ENCODE measurements at regions not wholly inside any gene's neighbourhood (a gene's known extent, or its start where the extent isn't known, plus 50 kb on each side); places are given as distances from the start of the nearest gene placed in this dataset.

- CTCF ChIA-PET (ENCODE audit: unreplicated experiment) = no interaction called here
- no peak overlapping the region for H3K4me3 ChIP-seq (ENCODE audit: low read depth, low read length, poor library complexity, severe bottlenecking)
- no peaks in the 10 kb centered on the region for H3K9me2 ChIP-seq (ENCODE audit: insufficient read depth, low read length)
- no TSS peak for BruUV-seq (replicated peaks)
- no peak for DNase-seq (ENCODE audit: low spot score)
- H4K20me1 ChIP-seq (ENCODE audit: insufficient read depth, low read length) = no peaks in the 10 kb centered on the region
- H3K4me1 ChIP-seq (ENCODE audit: insufficient read depth, low read length, poor library complexity, severe bottlenecking) = no peaks in the 10 kb centered on the region
- no peak overlapping the region for H2AFZ ChIP-seq (ENCODE audit: low read length)
- TF ChIP-seq EZH2phosphoT487 (IDR thresholded peaks at IDR 0.05; ENCODE audit: borderline replicate concordance, low read depth, low read length) = no peak
- TF ChIP-seq, protein P1, sequence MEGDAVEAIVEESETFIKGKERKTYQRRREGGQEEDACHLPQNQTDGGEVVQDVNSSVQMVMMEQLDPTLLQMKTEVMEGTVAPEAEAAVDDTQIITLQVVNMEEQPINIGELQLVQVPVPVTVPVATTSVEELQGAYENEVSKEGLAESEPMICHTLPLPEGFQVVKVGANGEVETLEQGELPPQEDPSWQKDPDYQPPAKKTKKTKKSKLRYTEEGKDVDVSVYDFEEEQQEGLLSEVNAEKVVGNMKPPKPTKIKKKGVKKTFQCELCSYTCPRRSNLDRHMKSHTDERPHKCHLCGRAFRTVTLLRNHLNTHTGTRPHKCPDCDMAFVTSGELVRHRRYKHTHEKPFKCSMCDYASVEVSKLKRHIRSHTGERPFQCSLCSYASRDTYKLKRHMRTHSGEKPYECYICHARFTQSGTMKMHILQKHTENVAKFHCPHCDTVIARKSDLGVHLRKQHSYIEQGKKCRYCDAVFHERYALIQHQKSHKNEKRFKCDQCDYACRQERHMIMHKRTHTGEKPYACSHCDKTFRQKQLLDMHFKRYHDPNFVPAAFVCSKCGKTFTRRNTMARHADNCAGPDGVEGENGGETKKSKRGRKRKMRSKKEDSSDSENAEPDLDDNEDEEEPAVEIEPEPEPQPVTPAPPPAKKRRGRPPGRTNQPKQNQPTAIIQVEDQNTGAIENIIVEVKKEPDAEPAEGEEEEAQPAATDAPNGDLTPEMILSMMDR (conservative IDR thresholded peaks at IDR 0.05; ENCODE audit: low read length) = no peak
- H3K36me3 ChIP-seq (ENCODE audit: insufficient read depth, low read length) = no peaks in the 10 kb centered on the region
- no peaks in the 10 kb centered on the region for H3K9me3 ChIP-seq (ENCODE audit: low read length)
- no peak overlapping the region for H3K4me2 ChIP-seq (ENCODE audit: low read length)
- intact Hi-C loops (cut with micrococcal nuclease; ENCODE audit: unreplicated experiment) = no loop called here
- no peak overlapping the region for H3K27ac ChIP-seq (ENCODE audit: low read depth, low read length, poor library complexity, severe bottlenecking)
- H3K79me2 ChIP-seq (ENCODE audit: insufficient read depth, low read depth, low read length) = no peaks in the 10 kb centered on the region
- POLR2A ChIA-PET = no interaction called here
Measured at GRCh38 chr4:124179506-124180186, 532.9 kb downstream of the ANKRD50 start.

DNA sequence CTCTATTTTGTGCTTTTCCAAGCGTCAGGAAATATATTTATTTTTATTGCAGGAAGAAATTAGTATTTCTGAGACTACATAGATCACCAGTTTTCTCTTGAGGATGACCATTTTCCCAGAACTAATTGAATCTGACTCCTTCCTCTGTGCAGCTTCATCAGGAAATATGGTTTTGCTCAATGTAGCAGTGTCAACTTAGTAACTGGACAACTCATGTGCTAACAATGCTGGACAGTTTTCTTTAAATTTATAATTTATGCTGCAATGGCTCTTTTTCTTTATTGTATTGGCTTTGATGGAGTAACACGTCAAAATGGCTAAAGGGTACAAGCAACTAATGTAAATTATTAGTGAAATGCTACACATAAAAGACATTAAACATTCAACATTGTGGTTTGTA lies 531.5 kb downstream of the ANKRD50 start:
- no TSS peak for BruUV-seq (replicated peaks)
- TF ChIP-seq EZH2phosphoT487 (IDR thresholded peaks at IDR 0.05; ENCODE audit: borderline replicate concordance, low read depth, low read length) = no peak
- TF ChIP-seq, protein P1 (conservative IDR thresholded peaks at IDR 0.05; ENCODE audit: low read length) = no peak
- no peaks in the 10 kb centered on the region for H3K4me1 ChIP-seq (ENCODE audit: insufficient read depth, low read length, poor library complexity, severe bottlenecking)
- no peak for DNase-seq (ENCODE audit: low spot score)
- no peak overlapping the region for H3K4me3 ChIP-seq (ENCODE audit: low read depth, low read length, poor library complexity, severe bottlenecking)
- H3K27ac ChIP-seq (ENCODE audit: low read depth, low read length, poor library complexity, severe bottlenecking) = no peak overlapping the region
- no peak overlapping the region for H3K4me2 ChIP-seq (ENCODE audit: low read length)
- H4K20me1 ChIP-seq (ENCODE audit: insufficient read depth, low read length) = no peaks in the 10 kb centered on the region
- H3K79me2 ChIP-seq (ENCODE audit: insufficient read depth, low read depth, low read length) = no peaks in the 10 kb centered on the region
- H3K9me3 ChIP-seq (ENCODE audit: low read length) = no peaks in the 10 kb centered on the region
- CTCF ChIA-PET (ENCODE audit: unreplicated experiment) = no interaction called here
- H2AFZ ChIP-seq (ENCODE audit: low read length) = no peak overlapping the region
- POLR2A ChIA-PET = interaction anchor here (1.1 kb wide), 1 partner anchor 13 kb away, joined by 3 read pairs; no protein-coding TSS in a partner anchor
- intact Hi-C loops (cut with micrococcal nuclease; ENCODE audit: unreplicated experiment) = no loop called here
- H3K36me3 ChIP-seq (ENCODE audit: insufficient read depth, low read length) = no peaks in the 10 kb centered on the region
- H3K9me2 ChIP-seq (ENCODE audit: insufficient read depth, low read length) = no peaks in the 10 kb centered on the region

DNA sequence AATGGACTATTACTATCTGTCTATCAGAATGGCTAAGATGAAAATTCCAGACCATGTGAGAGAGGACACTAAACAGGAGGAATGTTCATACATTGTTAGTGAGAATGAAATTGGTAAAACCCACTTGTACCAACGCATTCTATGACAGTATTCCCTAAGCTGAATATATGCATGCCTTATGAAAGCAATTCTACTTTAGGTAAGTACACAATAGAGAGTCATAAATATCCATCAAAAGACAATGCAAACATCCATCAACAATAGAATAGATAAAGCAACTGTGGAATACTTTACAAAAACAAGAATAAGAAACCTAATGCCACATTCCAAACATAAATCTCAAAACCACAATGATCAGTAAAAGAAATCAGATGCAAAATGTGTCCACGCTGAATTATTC lies 529.3 kb downstream of the ANKRD50 start:
- no peak for DNase-seq (ENCODE audit: low spot score)
- ChIA-PET CTCF (ENCODE audit: unreplicated experiment) (no interaction called here), POLR2A (no interaction called here)
- intact Hi-C loops (cut with micrococcal nuclease; ENCODE audit: unreplicated experiment) = no loop called here
- Histone ChIP-seq H3K4me2 (ENCODE audit: low read length) (no peak overlapping the region), H3K36me3 (ENCODE audit: insufficient read depth, low read length) (no peaks in the 10 kb centered on the region), H4K20me1 (ENCODE audit: insufficient read depth, low read length) (no peaks in the 10 kb centered on the region), H3K79me2 (ENCODE audit: insufficient read depth, low read depth, low read length) (no peaks in the 10 kb centered on the region), H3K4me3 (ENCODE audit: low read depth, low read length, poor library complexity, severe bottlenecking) (no peak overlapping the region), H3K9me2 (ENCODE audit: insufficient read depth, low read length) (no peaks in the 10 kb centered on the region), H3K27ac (ENCODE audit: low read depth, low read length, poor library complexity, severe bottlenecking) (no peak overlapping the region), H3K4me1 (ENCODE audit: insufficient read depth, low read length, poor library complexity, severe bottlenecking) (no peaks in the 10 kb centered on the region), H2AFZ (ENCODE audit: low read length) (no peak overlapping the region), H3K9me3 (ENCODE audit: low read length) (no peaks in the 10 kb centered on the region)
- TF ChIP-seq, protein P1 (conservative IDR thresholded peaks at IDR 0.05; ENCODE audit: low read length) = no peak
- TF ChIP-seq EZH2phosphoT487 (IDR thresholded peaks at IDR 0.05; ENCODE audit: borderline replicate concordance, low read depth, low read length) = no peak
- BruUV-seq (replicated peaks) = no TSS peak

All from OCI-LY7 (cell line).